ENCODE measurements at regions not wholly inside any gene's neighbourhood (a gene's known extent, or its start where the extent isn't known, plus 50 kb on each side); places are given as distances from the start of the nearest gene placed in this dataset.

DNA sequence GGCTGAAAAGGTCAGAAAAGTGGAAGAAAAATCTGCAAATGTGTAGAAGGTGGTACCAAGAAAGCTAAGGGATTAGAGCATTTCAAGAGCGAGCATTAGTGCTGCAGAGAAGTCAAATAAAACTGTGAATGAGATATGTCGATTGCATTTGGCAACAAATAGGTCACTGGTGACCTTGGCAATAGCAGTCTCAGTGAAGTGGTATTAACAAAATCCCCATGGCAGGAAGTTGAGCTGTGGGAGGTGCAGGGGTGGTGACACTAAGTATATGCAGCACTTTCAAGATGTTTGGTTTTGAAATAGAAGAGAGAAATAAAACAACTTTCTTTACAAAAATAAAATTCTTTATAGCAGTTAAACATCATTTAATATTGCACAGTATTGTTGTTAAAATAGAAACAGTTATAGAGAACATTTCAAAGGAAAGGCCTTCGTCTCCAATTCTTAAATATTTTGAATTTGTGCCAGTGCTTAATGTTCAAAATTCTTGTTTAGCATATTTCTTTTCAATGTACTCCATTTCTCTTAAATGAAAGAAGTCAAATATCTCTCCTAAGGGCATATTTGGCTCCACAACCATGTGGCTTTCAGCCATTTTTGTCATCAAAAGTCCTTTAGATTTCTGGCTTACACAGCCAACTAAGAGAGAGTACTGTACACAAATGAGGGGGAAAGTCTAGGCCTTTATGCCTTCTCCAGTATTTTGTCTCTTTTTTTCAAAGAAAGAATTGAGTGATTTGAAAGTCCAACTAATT is 443.0 kb upstream of the MMADHC start:
- no peak overlapping the region for H3K27ac Mint-ChIP-seq

DNA sequence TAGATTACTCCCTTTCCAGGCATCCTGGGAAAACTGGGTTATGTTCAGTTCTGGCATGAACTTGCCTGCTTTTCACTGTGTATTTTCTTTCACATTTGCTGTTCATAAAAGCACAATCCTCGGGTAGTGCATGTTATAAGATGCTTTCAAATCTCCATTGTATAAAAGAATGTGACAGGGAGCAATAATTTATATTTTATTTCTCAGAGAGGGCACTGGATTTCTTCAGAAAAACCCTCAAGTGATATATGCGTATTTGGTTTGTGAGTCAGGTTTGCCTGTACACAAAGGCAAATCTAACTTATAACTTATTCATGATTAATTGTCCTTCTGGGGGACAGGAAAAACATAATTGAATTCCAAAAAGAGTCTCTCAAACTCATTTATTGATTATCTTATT is 440.7 kb upstream of the MMADHC start:
- TF ChIP-seq CTCF (IDR thresholded peaks at IDR 0.05; ENCODE audit: unreplicated experiment): no peak
- no peaks in the 10 kb centered on the region for H3K9me3 Mint-ChIP-seq (ENCODE audit: low read depth)
- H3K27me3 Mint-ChIP-seq: no peaks in the 10 kb centered on the region
- no peak overlapping the region for H3K27ac Mint-ChIP-seq
- H3K4me3 Mint-ChIP-seq (ENCODE audit: low read depth): no peak overlapping the region
- DNase-seq (ENCODE audit: low spot score, unreplicated experiment): no peak
- no peaks in the 10 kb centered on the region for H3K36me3 Mint-ChIP-seq (ENCODE audit: insufficient read depth)
- H3K4me1 Mint-ChIP-seq (ENCODE audit: low read depth): peaks cover 2% of the 10 kb centered on the region

More for the DNA sequence above, 443.0 kb upstream of the MMADHC start:
- H3K9me3 Mint-ChIP-seq (ENCODE audit: low read depth): no peaks in the 10 kb centered on the region
- TF ChIP-seq CTCF (IDR thresholded peaks at IDR 0.05; ENCODE audit: unreplicated experiment): no peak
- H3K27me3 Mint-ChIP-seq: no peaks in the 10 kb centered on the region
- peaks cover 2% of the 10 kb centered on the region for H3K4me1 Mint-ChIP-seq (ENCODE audit: low read depth)
- no peak for DNase-seq (ENCODE audit: low spot score, unreplicated experiment)
- H3K36me3 Mint-ChIP-seq (ENCODE audit: insufficient read depth): no peaks in the 10 kb centered on the region
- no peak overlapping the region for H3K4me3 Mint-ChIP-seq (ENCODE audit: low read depth)

DNA sequence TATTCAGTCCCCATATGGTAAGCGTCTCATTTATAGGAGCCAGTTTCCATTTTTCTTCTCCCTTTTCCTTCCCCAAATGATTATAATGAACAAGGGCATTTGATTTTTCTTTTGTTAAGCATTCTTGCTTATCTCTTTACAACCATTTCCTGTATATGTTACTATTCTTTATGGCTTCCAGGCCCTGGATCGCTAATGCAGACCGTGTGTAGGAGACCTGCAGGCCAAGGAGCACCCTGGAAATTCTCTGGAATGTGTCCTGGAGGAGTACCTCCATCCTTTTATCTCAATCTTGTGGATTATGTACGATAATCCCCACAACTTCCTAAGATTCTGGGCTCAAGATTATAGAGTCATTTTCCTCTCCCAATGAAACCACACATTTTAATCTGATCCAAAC is 439.6 kb upstream of the MMADHC start:
- no peak for TF ChIP-seq CTCF (IDR thresholded peaks at IDR 0.05; ENCODE audit: unreplicated experiment)
- Mint-ChIP-seq H3K36me3 (ENCODE audit: insufficient read depth) (no peaks in the 10 kb centered on the region), H3K27ac (no peak overlapping the region), H3K9me3 (ENCODE audit: low read depth) (no peaks in the 10 kb centered on the region), H3K27me3 (no peaks in the 10 kb centered on the region), H3K4me1 (ENCODE audit: low read depth) (peaks cover 5% of the 10 kb centered on the region), H3K4me3 (ENCODE audit: low read depth) (no peak overlapping the region)
- DNase-seq (ENCODE audit: low spot score, unreplicated experiment): no peak

GRCh38 chr2:150023663-150024062 is 436.1 kb upstream of the MMADHC start:
- no peak for DNase-seq (ENCODE audit: low spot score, unreplicated experiment)
- TF ChIP-seq CTCF (IDR thresholded peaks at IDR 0.05; ENCODE audit: unreplicated experiment): no peak
- peaks cover 5% of the 10 kb centered on the region for H3K4me1 Mint-ChIP-seq (ENCODE audit: low read depth)
- H3K27me3 Mint-ChIP-seq: no peaks in the 10 kb centered on the region
- no peak overlapping the region for H3K4me3 Mint-ChIP-seq (ENCODE audit: low read depth)
- H3K27ac Mint-ChIP-seq: no peak overlapping the region
- no peaks in the 10 kb centered on the region for H3K36me3 Mint-ChIP-seq (ENCODE audit: insufficient read depth)
- no peaks in the 10 kb centered on the region for H3K9me3 Mint-ChIP-seq (ENCODE audit: low read depth)

DNA sequence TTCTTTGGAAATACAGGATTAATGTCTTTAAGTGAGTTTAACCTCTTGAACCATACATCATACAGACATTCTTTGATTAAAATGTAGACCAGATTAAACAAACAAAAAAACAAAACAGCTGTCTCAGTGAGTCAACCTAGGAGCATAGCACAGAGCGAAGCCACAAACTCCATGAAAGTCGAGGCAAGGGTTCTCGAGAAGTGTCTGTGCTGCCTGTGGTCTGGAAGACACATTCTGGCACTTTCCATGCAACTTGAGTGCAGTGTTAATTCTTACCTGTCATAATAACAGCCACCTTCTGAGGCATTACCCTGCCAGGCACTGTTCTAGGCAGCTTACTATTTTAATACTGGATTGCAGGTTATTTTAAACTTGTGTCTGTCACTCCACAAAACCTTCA is 435.5 kb upstream of the MMADHC start:
- H3K4me3 Mint-ChIP-seq (ENCODE audit: low read depth): no peak overlapping the region
- H3K9me3 Mint-ChIP-seq (ENCODE audit: low read depth): no peaks in the 10 kb centered on the region
- DNase-seq (ENCODE audit: low spot score, unreplicated experiment): no peak
- H3K36me3 Mint-ChIP-seq (ENCODE audit: insufficient read depth): no peaks in the 10 kb centered on the region
- H3K27ac Mint-ChIP-seq: no peak overlapping the region
- H3K27me3 Mint-ChIP-seq: no peaks in the 10 kb centered on the region
- TF ChIP-seq CTCF (IDR thresholded peaks at IDR 0.05; ENCODE audit: unreplicated experiment): no peak
- peaks cover 3% of the 10 kb centered on the region for H3K4me1 Mint-ChIP-seq (ENCODE audit: low read depth)
